CMK (cell line): ENCODE measurements at regions not wholly inside any gene's neighbourhood (a gene's known extent, or its start where the extent isn't known, plus 50 kb on each side); places are given as distances from the start of the nearest gene placed in this dataset.

ENCODE experiments used
- DNase-seq: peaks from one replicate; pipeline ENCODE4 v3.0.0-alpha.2; 2010; ENCODE audit warnings: low read depth

GRCh38 chr12:56872366-56872765 lies 61.8 kb downstream of the SDR9C7 start:
- no peak for DNase-seq

DNA sequence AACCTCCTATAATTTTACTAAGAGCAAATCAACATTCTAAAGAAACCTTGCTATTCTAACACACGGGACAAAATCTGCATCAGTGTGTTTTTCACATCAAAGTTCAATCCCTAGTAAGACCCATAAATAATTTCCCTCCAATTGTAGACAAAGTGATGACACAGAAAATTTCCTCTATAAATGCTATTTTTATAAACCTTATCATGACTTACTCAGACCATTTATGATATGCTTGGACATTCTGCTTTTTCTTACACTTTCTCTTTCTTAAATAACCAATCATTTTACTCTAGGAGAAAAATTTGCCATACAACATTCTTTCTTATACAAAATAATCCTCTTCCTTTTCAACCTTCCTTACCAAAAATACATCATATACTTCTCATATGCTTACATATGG lies 67.0 kb downstream of the SDR9C7 start:
- no peak for DNase-seq

DNA sequence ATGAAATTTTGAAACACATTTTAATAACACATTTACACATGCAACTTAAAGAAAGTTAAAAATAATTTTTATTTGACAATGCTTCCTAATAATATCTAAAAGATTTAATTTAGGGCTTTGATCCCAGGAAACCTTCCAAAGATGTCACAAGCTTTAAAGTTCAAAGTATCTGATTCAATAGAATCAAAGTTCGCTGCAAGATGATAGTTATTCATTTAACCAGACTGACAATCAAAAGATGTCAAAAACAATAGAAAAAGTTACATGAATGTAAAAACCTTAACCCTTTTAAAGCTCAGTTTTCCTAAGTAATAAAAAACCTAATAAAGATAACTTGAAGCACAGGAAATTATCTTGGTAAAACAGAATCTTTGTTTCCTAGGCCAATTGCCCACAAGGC lies 67.7 kb downstream of the SDR9C7 start:
- DNase-seq, result no peak

- DNase-seq, result no peak
These were observed 69.9 kb downstream of the SDR9C7 start for GRCh38 chr12:56864318-56864717.

- no peak for DNase-seq
These were observed 70.4 kb downstream of the SDR9C7 start for GRCh38 chr12:56863789-56864188.

- no peak for DNase-seq
These were observed 71.9 kb downstream of the SDR9C7 start for GRCh38 chr12:56862264-56862663.

DNA sequence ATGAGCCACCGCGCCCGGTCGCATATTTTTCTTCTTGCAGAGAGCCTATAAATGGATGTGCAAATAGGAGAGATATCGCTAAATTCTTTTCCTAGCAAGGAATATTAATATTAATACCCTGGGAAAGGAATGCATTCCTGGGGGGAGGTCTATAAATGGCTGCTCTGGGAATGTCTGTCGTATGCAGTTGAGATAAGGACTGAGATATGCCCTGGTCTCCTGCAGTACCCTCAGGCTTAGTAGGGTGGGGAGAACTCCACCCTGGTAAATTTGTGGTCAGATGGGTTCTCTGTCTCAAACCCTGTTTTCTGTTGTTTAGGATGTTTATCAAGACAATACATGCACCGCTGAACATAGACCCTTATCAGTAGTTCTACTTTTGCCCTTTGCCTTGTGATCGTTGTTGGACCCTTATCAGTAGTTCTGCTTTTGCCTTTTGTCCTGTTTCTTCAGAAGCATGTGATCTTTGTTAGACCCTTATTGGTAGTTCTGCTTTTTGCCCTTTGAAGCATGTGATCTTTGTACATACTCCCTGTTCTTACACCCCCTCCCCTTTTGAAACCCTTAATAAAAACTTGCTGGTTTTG lies 80.7 kb downstream of the SDR9C7 start:
- DNase-seq, result peak; percentile 59

GRCh38 chr12:56851462-56851861 lies 82.7 kb downstream of the SDR9C7 start:
- no peak for DNase-seq

DNA sequence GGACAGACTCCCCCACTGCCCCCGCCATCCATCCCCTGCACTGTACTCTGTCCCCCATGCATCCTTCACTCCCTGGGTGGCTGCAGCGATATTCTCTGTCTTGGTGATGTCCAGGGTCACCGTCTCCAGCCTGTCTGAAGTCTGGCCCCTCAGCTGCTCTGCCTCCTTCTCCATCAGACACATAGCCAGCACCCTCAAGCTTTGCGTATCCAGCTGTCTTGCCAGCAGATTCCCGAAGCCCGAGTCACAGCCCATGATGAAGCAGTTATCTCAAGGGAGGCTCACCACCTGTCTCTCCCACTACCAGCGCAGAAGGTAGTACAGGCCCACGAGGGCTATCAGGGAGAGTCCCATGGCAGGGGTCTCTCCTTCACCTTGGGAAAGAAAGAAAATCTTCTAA lies 77.8 kb downstream of the HSD17B6 start:
- DNase-seq, result no peak

GRCh38 chr12:56839915-56840325 lies 76.8 kb downstream of the HSD17B6 start:
- DNase-seq, result peak; percentile 22

DNA sequence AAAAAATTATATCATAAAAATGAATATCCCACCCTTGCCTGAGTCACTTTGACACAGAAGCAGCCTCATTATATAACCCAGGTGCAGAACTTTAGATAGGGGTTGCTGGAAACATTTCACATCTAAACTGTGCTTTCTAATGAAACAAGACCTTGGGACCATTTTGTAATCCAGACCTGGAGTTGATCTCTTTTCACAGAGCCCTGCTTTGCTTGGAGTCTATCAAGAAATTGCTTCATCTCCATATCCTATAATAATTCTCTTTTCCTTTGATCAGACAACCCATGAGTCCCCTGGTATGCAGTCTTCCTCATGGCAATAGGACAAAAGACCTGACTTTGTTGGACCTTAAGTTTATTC lies 76.3 kb downstream of the HSD17B6 start:
- DNase-seq, result no peak

- no peak for DNase-seq
These were observed 75.7 kb downstream of the HSD17B6 start for GRCh38 chr12:56838621-56839488.
